ENCODE measurements at regions not wholly inside any gene's neighbourhood (a gene's known extent, or its start where the extent isn't known, plus 50 kb on each side); places are given as distances from the start of the nearest gene placed in this dataset.

GRCh38 chr16:17723531-17724134 is 252.9 kb upstream of the XYLT1 start:
- H3K27me3 ChIP-seq: no peaks in the 10 kb centered on the region
- TF ChIP-seq CTCF (IDR thresholded peaks at IDR 0.05) (no peak), POLR2A (IDR thresholded peaks at IDR 0.05) (no peak)
- H3K36me3 ChIP-seq: no peaks in the 10 kb centered on the region
- H3K4me3 ChIP-seq: no peak overlapping the region
- no peaks in the 10 kb centered on the region for H3K4me1 ChIP-seq
- H3K9me3 ChIP-seq: no peaks in the 10 kb centered on the region
- DNase-seq: no peak
- H3K27ac ChIP-seq: no peak overlapping the region
- intact Hi-C loops (cut with DNase I; ENCODE audit: low total_unique reads): no loop called here

DNA sequence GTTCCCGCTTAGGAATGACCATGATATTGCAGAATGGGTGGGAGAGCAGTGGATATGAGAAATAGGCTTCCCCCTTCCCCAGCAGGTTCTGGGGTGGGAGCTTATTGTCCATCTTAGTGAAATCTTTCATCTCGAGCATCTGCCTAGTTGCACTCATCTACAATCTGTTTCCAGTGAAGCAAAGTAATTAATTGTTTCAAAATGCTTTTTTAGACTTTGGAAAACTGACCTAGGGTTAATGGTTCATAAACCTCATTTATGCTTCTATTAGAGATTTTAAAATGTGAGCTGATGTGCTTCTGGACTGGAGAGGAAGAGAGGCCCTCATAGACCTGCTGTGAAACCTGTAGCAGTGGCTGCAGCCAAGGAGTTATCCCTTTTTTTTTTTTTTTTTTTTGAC is 247.7 kb upstream of the XYLT1 start:
- intact Hi-C loops (cut with DNase I; ENCODE audit: low total_unique reads): no loop called here
- no peak for TF ChIP-seq POLR2A (IDR thresholded peaks at IDR 0.05)
- no peak for TF ChIP-seq CTCF (IDR thresholded peaks at IDR 0.05)
- Histone ChIP-seq H3K9me3 (no peaks in the 10 kb centered on the region), H3K27me3 (no peaks in the 10 kb centered on the region), H3K4me1 (no peaks in the 10 kb centered on the region), H3K27ac (no peak overlapping the region), H3K36me3 (no peaks in the 10 kb centered on the region), H3K4me3 (no peak overlapping the region)
- no peak for DNase-seq

DNA sequence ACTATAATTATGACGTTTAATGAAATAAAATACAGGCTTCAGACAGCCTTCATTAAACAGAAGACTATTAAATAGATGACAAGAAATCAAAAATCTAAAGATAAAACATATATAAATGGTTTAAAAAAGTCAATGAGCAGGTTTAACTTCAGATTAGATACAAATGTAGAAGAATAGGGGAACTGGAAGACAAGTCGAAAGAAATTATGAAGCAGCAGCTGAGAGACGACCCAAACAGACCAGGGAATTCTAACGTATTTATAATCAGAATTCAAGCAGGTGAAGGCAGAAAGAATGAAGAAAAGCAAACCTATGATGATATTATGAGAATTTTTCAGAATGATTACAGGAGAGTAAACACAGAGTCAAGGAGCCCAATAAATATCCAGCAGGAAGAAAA is 235.1 kb upstream of the XYLT1 start:
- intact Hi-C loops (cut with DNase I; ENCODE audit: low total_unique reads): no loop called here
- DNase-seq: no peak
- no peak overlapping the region for H3K4me3 ChIP-seq
- no peak overlapping the region for H3K27ac ChIP-seq
- H3K4me1 ChIP-seq: no peaks in the 10 kb centered on the region
- no peaks in the 10 kb centered on the region for H3K9me3 ChIP-seq
- H3K27me3 ChIP-seq: no peaks in the 10 kb centered on the region
- TF ChIP-seq POLR2A (IDR thresholded peaks at IDR 0.05): no peak
- TF ChIP-seq CTCF (IDR thresholded peaks at IDR 0.05): no peak
- no peaks in the 10 kb centered on the region for H3K36me3 ChIP-seq

GRCh38 chr16:17696616-17697015 is 225.9 kb upstream of the XYLT1 start:
- DNase-seq: no peak

DNA sequence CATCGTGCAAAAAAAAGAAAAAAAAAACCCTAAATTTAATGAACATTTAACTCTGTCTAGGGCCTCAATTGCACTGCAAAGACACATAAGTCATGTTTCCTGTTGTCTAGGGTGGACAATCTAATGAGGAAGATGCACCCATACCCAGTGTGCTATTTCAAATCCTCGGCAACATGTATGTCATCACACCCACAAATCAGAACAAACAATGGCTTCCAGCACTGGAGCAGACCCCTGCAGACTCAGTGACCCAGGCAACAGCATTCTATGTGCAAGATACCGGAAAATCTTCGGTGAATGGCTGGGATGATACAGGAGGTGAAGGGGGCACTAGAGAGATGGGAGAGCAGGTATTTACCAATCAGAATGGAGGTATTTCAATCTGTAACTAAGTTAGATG is 221.7 kb upstream of the XYLT1 start:
- Histone ChIP-seq H3K4me3 (no peak overlapping the region), H3K36me3 (no peaks in the 10 kb centered on the region), H3K27ac (no peak overlapping the region), H3K27me3 (no peaks in the 10 kb centered on the region), H3K4me1 (no peaks in the 10 kb centered on the region), H3K9me3 (no peaks in the 10 kb centered on the region)
- TF ChIP-seq POLR2A (IDR thresholded peaks at IDR 0.05): no peak
- no peak for TF ChIP-seq CTCF (IDR thresholded peaks at IDR 0.05)
- intact Hi-C loops (cut with DNase I; ENCODE audit: low total_unique reads): no loop called here
- no peak for DNase-seq

More at GRCh38 chr16:17696616-17697015, 225.9 kb upstream of the XYLT1 start:
- H3K36me3 ChIP-seq: no peaks in the 10 kb centered on the region
- H3K4me1 ChIP-seq: no peaks in the 10 kb centered on the region
- no peak for TF ChIP-seq POLR2A (IDR thresholded peaks at IDR 0.05)
- TF ChIP-seq CTCF (IDR thresholded peaks at IDR 0.05): no peak
- no peaks in the 10 kb centered on the region for H3K9me3 ChIP-seq
- H3K27ac ChIP-seq: no peak overlapping the region
- intact Hi-C loops (cut with DNase I; ENCODE audit: low total_unique reads): no loop called here
- no peak overlapping the region for H3K4me3 ChIP-seq
- no peaks in the 10 kb centered on the region for H3K27me3 ChIP-seq
